ENCODE measurements at regions not wholly inside any gene's neighbourhood (a gene's known extent, or its start where the extent isn't known, plus 50 kb on each side); places are given as distances from the start of the nearest gene placed in this dataset.
"Not testable (repeated sequence)": the region's sequence is repeated elsewhere in the genome, so short reads cannot be mapped to it uniquely, and the experiment has no call there.

DNA sequence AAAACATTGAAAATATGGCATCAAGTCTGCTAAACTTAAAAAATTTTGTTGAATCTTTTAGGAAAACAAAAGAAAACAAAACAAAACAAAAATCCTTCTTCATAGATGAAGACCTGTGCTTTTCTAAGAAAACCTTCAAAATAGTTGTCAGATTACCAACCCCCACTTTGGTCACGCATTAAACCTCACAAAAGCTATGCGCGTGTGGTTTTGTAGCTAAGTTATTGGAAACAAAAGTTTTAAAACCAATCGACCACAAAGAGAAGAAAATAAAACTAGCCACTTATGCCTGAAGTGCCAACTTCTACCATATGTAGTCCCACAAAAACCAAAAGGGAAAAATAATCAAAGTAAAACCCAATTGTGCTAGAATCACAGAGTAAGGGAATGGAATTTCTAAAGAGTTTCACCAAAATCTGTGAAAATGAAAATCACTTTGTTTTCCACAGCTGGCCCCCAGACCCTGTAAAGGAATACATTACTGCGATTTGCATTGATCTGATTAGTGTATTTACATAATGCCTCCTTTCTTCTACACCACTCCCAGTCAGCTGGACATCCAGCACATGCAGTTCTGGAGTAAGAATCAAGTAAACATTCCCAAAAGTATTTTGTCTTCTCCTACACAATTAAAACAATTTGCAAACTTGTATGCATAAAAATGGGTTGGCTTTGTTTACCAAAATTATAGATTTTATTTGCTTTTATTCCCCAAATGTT lies 330.1 kb upstream of the DKK2 start:
- no peaks in the 10 kb centered on the region for H3K9me3 ChIP-seq (ENCODE audit: control insufficient read depth, low read depth, low read length)
- no peaks in the 10 kb centered on the region for H3K27me3 ChIP-seq (ENCODE audit: control insufficient read depth, insufficient read depth, low read length)
- WGBS (ENCODE audit: insufficient coverage, low lambda C conversion rate) = 64% methylated on average over 4 of the region's 5 CpGs
- no peak for DNase-seq
- no peaks in the 10 kb centered on the region for H3K4me1 ChIP-seq (ENCODE audit: control insufficient read depth, insufficient read depth, low read length)
- no peak overlapping the region for H3K27ac ChIP-seq (ENCODE audit: low read length)
- H3K36me3 ChIP-seq (ENCODE audit: control insufficient read depth, insufficient read depth, low read length) = no peaks in the 10 kb centered on the region
- H3K4me3 ChIP-seq (ENCODE audit: low read length) = no peak overlapping the region

DNA sequence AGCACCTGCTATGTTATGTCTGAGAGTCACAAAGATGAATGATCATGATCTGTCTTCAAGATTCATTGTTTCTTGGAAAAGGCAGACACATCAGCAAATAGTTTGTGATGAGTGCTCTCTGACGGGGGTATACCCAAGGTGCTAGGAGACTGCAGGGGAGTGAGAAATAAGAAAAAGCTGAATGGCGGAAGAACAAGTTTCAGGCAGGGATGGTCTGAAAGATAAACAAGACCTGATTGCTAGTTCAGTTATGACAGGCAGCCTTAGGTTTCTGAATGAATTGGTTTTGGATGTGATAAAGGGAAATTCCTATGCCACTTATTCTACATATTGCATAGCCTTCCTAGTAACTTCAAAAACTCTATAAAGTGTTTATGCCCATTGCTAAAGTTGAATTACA lies 327.0 kb upstream of the DKK2 start:
- H3K27ac ChIP-seq (ENCODE audit: low read length) = no peak overlapping the region
- no peak overlapping the region for H3K4me3 ChIP-seq (ENCODE audit: low read length)
- no peaks in the 10 kb centered on the region for H3K9me3 ChIP-seq (ENCODE audit: control insufficient read depth, low read depth, low read length)
- no peak for DNase-seq
- H3K36me3 ChIP-seq (ENCODE audit: control insufficient read depth, insufficient read depth, low read length) = no peaks in the 10 kb centered on the region
- 40% methylated on average over 1 of the region's 2 CpGs for WGBS (ENCODE audit: insufficient coverage, low lambda C conversion rate)
- H3K27me3 ChIP-seq (ENCODE audit: control insufficient read depth, insufficient read depth, low read length) = no peaks in the 10 kb centered on the region
- no peaks in the 10 kb centered on the region for H3K4me1 ChIP-seq (ENCODE audit: control insufficient read depth, insufficient read depth, low read length)

DNA sequence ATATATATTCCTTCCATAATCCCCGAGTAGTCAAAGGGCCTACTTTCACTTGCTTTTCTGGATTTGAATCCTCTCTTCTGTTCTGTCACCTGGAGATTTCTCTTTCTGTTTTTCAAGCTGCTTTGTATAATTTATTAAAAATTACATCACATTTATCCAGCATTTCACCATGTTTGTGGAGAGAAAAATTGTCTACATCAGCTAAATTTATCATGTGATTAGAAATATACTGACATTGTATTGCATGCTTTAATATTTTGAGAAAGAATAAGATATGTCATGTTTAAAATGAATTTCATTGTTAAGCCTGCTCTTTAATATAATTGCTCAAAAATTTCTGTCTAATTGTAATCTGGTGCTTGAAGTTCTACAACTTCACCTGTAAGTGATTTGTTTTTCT lies 323.1 kb upstream of the DKK2 start:
- Histone ChIP-seq H3K4me3 (ENCODE audit: low read length) (no peak overlapping the region), H3K27me3 (ENCODE audit: control insufficient read depth, insufficient read depth, low read length) (no peaks in the 10 kb centered on the region)
- WGBS (ENCODE audit: insufficient coverage, low lambda C conversion rate) = 60% methylated on average over 1 of the region's 1 CpG

GRCh38 chr4:107354304-107354703 lies 318.2 kb upstream of the DKK2 start:
- H3K27me3 ChIP-seq (ENCODE audit: control insufficient read depth, insufficient read depth, low read length); DNase-seq; H3K9me3 ChIP-seq (ENCODE audit: control insufficient read depth, low read depth, low read length); H3K4me3 ChIP-seq (ENCODE audit: low read length); H3K36me3 ChIP-seq (ENCODE audit: control insufficient read depth, insufficient read depth, low read length); H3K27ac ChIP-seq (ENCODE audit: low read length); H3K4me1 ChIP-seq (ENCODE audit: control insufficient read depth, insufficient read depth, low read length): not testable (repeated sequence)
- WGBS (ENCODE audit: insufficient coverage, low lambda C conversion rate) = no CpG with 5 or more reads among the region's 11 CpGs

More for the DNA sequence above, 323.1 kb upstream of the DKK2 start:
- no peak for DNase-seq
- H3K27ac ChIP-seq (ENCODE audit: low read length) = no peak overlapping the region
- H3K4me1 ChIP-seq (ENCODE audit: control insufficient read depth, insufficient read depth, low read length) = no peaks in the 10 kb centered on the region
- H3K9me3 ChIP-seq (ENCODE audit: control insufficient read depth, low read depth, low read length) = no peaks in the 10 kb centered on the region
- H3K36me3 ChIP-seq (ENCODE audit: control insufficient read depth, insufficient read depth, low read length) = no peaks in the 10 kb centered on the region

DNA sequence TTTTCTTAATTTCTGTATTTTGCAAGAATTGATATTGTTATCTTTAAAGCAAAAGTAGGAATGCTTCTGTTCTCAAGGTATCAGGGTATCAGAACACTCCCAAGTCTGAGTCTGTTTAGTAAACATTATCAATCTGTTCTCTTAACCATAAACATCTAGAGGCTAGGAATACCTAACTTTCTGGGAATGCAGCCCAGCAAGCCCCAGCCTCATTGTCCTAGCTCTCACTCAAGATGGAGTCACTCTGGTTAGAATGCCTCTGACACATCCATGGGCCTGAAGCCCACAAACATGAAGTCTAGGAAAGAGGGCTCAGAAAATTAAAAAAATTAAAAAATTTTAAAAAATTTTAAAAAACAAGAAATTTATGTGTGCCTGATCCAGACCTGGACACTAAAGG lies 315.1 kb upstream of the DKK2 start:
- Histone ChIP-seq H3K4me1 (ENCODE audit: control insufficient read depth, insufficient read depth, low read length) (no peaks in the 10 kb centered on the region), H3K36me3 (ENCODE audit: control insufficient read depth, insufficient read depth, low read length) (no peaks in the 10 kb centered on the region), H3K27me3 (ENCODE audit: control insufficient read depth, insufficient read depth, low read length) (no peaks in the 10 kb centered on the region), H3K27ac (ENCODE audit: low read length) (no peak overlapping the region), H3K4me3 (ENCODE audit: low read length) (no peak overlapping the region), H3K9me3 (ENCODE audit: control insufficient read depth, low read depth, low read length) (no peaks in the 10 kb centered on the region)
- DNase-seq = no peak

- Histone ChIP-seq H3K4me3 (ENCODE audit: low read length) (no peak overlapping the region), H3K9me3 (ENCODE audit: control insufficient read depth, low read depth, low read length) (no peaks in the 10 kb centered on the region), H3K36me3 (ENCODE audit: control insufficient read depth, insufficient read depth, low read length) (no peaks in the 10 kb centered on the region), H3K4me1 (ENCODE audit: control insufficient read depth, insufficient read depth, low read length) (no peaks in the 10 kb centered on the region), H3K27ac (ENCODE audit: low read length) (no peak overlapping the region), H3K27me3 (ENCODE audit: control insufficient read depth, insufficient read depth, low read length) (no peaks in the 10 kb centered on the region)
- DNase-seq = no peak
Observed at GRCh38 chr4:107349732-107350131, 313.6 kb upstream of the DKK2 start.

DNA sequence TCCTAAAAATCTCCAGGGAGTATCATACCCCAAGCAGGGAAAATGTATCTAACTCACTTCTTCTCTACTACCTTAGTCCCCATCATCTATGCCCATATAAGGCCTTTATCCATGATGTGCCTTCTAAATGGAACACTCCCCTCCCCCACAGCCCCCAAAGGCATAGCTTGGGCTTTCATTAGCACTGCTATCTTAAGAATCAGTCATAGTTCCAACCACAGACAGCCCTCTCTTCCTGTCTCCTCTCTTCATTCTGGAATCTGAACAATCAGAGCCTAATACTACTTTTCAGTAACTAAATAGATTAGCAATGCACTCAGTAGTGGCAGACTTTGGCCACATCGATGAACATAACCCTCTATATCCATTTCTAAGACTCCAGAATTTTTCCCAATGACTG lies 313.2 kb upstream of the DKK2 start:
- Histone ChIP-seq H3K27me3 (ENCODE audit: control insufficient read depth, insufficient read depth, low read length) (no peaks in the 10 kb centered on the region), H3K36me3 (ENCODE audit: control insufficient read depth, insufficient read depth, low read length) (no peaks in the 10 kb centered on the region), H3K9me3 (ENCODE audit: control insufficient read depth, low read depth, low read length) (no peaks in the 10 kb centered on the region), H3K4me1 (ENCODE audit: control insufficient read depth, insufficient read depth, low read length) (no peaks in the 10 kb centered on the region), H3K27ac (ENCODE audit: low read length) (no peak overlapping the region), H3K4me3 (ENCODE audit: low read length) (no peak overlapping the region)
- no CpG with 5 or more reads among the region's 1 CpG for WGBS (ENCODE audit: insufficient coverage, low lambda C conversion rate)
- DNase-seq = no peak

DNA sequence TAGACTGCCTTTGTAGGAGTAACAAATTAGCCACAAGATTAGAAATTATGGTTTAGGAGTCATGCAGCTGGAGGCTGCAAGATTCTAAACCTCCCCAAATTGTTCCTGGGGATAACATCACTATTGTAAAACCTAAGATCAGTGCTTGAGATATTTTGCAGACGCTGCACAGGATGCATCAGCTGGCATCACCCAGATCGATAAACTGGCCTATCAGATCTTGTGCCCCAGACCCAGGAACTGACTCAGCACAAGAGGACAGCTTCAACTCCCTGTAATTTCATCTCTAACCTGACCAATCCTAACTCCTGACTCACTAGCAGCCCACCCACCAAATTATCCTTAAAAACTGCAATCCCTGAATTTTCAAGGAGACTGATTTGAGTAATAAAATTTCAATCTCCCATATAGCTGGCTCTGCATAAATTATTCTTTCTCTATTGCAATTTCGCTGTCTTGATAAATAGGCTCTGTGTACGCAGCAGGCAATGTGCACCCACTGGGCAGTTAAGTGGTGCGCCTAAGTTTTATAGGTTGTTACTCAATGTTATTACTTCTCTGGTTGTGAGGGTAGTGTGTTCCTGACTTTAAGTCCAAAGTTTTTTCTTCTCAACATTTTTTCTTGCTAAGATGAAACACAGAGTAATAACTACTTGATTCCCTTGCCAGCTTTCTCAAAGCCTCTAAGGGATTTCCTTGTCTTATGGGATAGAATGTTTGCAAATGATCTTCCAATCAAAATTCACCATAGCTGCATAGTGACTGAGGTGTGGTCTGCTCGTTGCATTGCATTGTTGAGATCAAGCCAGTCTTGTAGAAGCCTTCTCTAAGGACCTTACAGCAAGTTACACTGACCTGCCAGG lies 312.3 kb upstream of the DKK2 start:
- Histone ChIP-seq H3K27me3 (ENCODE audit: control insufficient read depth, insufficient read depth, low read length) (no peaks in the 10 kb centered on the region), H3K9me3 (ENCODE audit: control insufficient read depth, low read depth, low read length) (no peaks in the 10 kb centered on the region)
- 100% methylated on average over 2 of the region's 6 CpGs for WGBS (ENCODE audit: insufficient coverage, low lambda C conversion rate)

GRCh38 chr4:107333518-107333917 lies 297.4 kb upstream of the DKK2 start:
- WGBS (ENCODE audit: insufficient coverage, low lambda C conversion rate) = no CpG with 5 or more reads among the region's 1 CpG
- no peak for DNase-seq
- H3K4me1 ChIP-seq (ENCODE audit: control insufficient read depth, insufficient read depth, low read length) = no peaks in the 10 kb centered on the region
- no peak overlapping the region for H3K27ac ChIP-seq (ENCODE audit: low read length)
- no peaks in the 10 kb centered on the region for H3K27me3 ChIP-seq (ENCODE audit: control insufficient read depth, insufficient read depth, low read length)
- no peak overlapping the region for H3K4me3 ChIP-seq (ENCODE audit: low read length)
- no peaks in the 10 kb centered on the region for H3K36me3 ChIP-seq (ENCODE audit: control insufficient read depth, insufficient read depth, low read length)
- no peaks in the 10 kb centered on the region for H3K9me3 ChIP-seq (ENCODE audit: control insufficient read depth, low read depth, low read length)

More for the DNA sequence above, 312.3 kb upstream of the DKK2 start:
- no peak overlapping the region for H3K4me3 ChIP-seq (ENCODE audit: low read length)
- no peaks in the 10 kb centered on the region for H3K36me3 ChIP-seq (ENCODE audit: control insufficient read depth, insufficient read depth, low read length)
- no peaks in the 10 kb centered on the region for H3K4me1 ChIP-seq (ENCODE audit: control insufficient read depth, insufficient read depth, low read length)
- DNase-seq = no peak
- no peak overlapping the region for H3K27ac ChIP-seq (ENCODE audit: low read length)

- WGBS (ENCODE audit: insufficient coverage, low lambda C conversion rate) = no CpG with 5 or more reads among the region's 1 CpG
- not testable (repeated sequence) for DNase-seq; H3K9me3 ChIP-seq (ENCODE audit: control insufficient read depth, low read depth, low read length); H3K4me1 ChIP-seq (ENCODE audit: control insufficient read depth, insufficient read depth, low read length); H3K4me3 ChIP-seq (ENCODE audit: low read length); H3K27ac ChIP-seq (ENCODE audit: low read length); H3K36me3 ChIP-seq (ENCODE audit: control insufficient read depth, insufficient read depth, low read length); H3K27me3 ChIP-seq (ENCODE audit: control insufficient read depth, insufficient read depth, low read length)
Observed at GRCh38 chr4:107332656-107333055, 296.5 kb upstream of the DKK2 start.

- H3K36me3 ChIP-seq (ENCODE audit: control insufficient read depth, insufficient read depth, low read length) = no peaks in the 10 kb centered on the region
Observed at GRCh38 chr4:107330916-107331315, 294.8 kb upstream of the DKK2 start.

More at GRCh38 chr4:107330916-107331315, 294.8 kb upstream of the DKK2 start:
- DNase-seq = no peak
- Histone ChIP-seq H3K27me3 (ENCODE audit: control insufficient read depth, insufficient read depth, low read length) (no peaks in the 10 kb centered on the region), H3K9me3 (ENCODE audit: control insufficient read depth, low read depth, low read length) (no peaks in the 10 kb centered on the region), H3K4me1 (ENCODE audit: control insufficient read depth, insufficient read depth, low read length) (no peaks in the 10 kb centered on the region), H3K4me3 (ENCODE audit: low read length) (no peak overlapping the region), H3K27ac (ENCODE audit: low read length) (no peak overlapping the region)

Measured in large intestine (tissue), 3 donors.